DOHH2 (cell line): ENCODE measurements at regions not wholly inside any gene's neighbourhood (a gene's known extent, or its start where the extent isn't known, plus 50 kb on each side); places are given as distances from the start of the nearest gene placed in this dataset.

ENCODE experiments used
- H3F3A ChIP-seq: fragments of 200-600 bp; sonication (generic), shearing (Covaris generic); 2 replicates; pipeline ENCODE4 v1.6.0; 2016; ENCODE audit warnings: antibody characterized with exemption, mild to moderate bottlenecking; ENCODE audit not compliant: control insufficient read depth, insufficient read depth
- H3K27ac ChIP-seq: fragments of 200-600 bp; sonication (generic); 2 replicates; pipeline ENCODE4 v1.5.1; 2014; ENCODE audit warnings: low read depth, mild to moderate bottlenecking, low read length, moderate library complexity
- H3K27me3 ChIP-seq: fragments of 200-600 bp; sonication (generic); 2 replicates; pipeline ENCODE4 v1.6.1; 2014; ENCODE audit warnings: mild to moderate bottlenecking, low read length, mixed read lengths; ENCODE audit not compliant: control insufficient read depth
- H3K36me3 ChIP-seq: fragments of 200-600 bp; sonication (generic); 2 replicates; pipeline ENCODE4 v1.6.1; 2014; ENCODE audit warnings: mild to moderate bottlenecking, low read length, moderate library complexity, mixed read lengths; ENCODE audit not compliant: control insufficient read depth
- H3K4me1 ChIP-seq: fragments of 200-600 bp; sonication (generic); 2 replicates; pipeline ENCODE4 v1.6.1; 2014; ENCODE audit warnings: mild to moderate bottlenecking, low read length, mixed read lengths; ENCODE audit not compliant: control insufficient read depth
- H3K4me2 ChIP-seq: fragments of 200-600 bp; sonication (generic); 2 replicates; pipeline ENCODE4 v1.6.0; 2014; ENCODE audit warnings: mild to moderate bottlenecking, low read length, moderate library complexity
- H3K4me3 ChIP-seq: fragments of 200-600 bp; sonication (generic); 2 replicates; pipeline ENCODE4 v1.5.1; 2014; ENCODE audit warnings: mild to moderate bottlenecking, low read length, mixed read lengths
- H3K79me2 ChIP-seq: fragments of 200-600 bp; sonication (generic); 2 replicates; pipeline ENCODE4 v1.6.1; 2014; ENCODE audit warnings: mild to moderate bottlenecking, low read length, mixed read lengths; ENCODE audit not compliant: control insufficient read depth
- H3K9me2 ChIP-seq: fragments of 200-600 bp; sonication (generic); replicated peaks from 2 replicates; pipeline ENCODE4 v1.6.1; 2014; ENCODE audit warnings: mild to moderate bottlenecking, low read length, mixed read lengths; ENCODE audit not compliant: control insufficient read depth
- H3K9me3 ChIP-seq: fragments of 200-600 bp; sonication (generic); 2 replicates; pipeline ENCODE4 v1.6.1; 2014; ENCODE audit warnings: antibody characterized with exemption, low read length, mixed read lengths; ENCODE audit not compliant: control insufficient read depth, insufficient read depth
- H4K20me1 ChIP-seq: fragments of 200-600 bp; sonication (generic); 2 replicates; pipeline ENCODE4 v1.6.0; 2014; ENCODE audit warnings: low read depth, mild to moderate bottlenecking, antibody characterized with exemption, low read length, moderate library complexity; ENCODE audit not compliant: control insufficient read depth, insufficient read depth
- EZH2phosphoT487 ChIP-seq: fragments of 200-600 bp; sonication (generic); IDR thresholded peaks from 2 replicates; pipeline ENCODE4 v1.6.1; 2017; ENCODE audit warnings: borderline replicate concordance, mild to moderate bottlenecking, antibody characterized with exemption, low read length, moderate library complexity, mixed read lengths
- TF ChIP-seq, protein P1 (sequence below): fragments of 200-600 bp; sonication (generic); IDR thresholded peaks from one replicate; pipeline ENCODE4 v1.5.1; 2014; ENCODE audit warnings: antibody characterized with exemption, mild to moderate bottlenecking, low read depth, low read length; ENCODE audit not compliant: poor library complexity, severe bottlenecking

DNA sequence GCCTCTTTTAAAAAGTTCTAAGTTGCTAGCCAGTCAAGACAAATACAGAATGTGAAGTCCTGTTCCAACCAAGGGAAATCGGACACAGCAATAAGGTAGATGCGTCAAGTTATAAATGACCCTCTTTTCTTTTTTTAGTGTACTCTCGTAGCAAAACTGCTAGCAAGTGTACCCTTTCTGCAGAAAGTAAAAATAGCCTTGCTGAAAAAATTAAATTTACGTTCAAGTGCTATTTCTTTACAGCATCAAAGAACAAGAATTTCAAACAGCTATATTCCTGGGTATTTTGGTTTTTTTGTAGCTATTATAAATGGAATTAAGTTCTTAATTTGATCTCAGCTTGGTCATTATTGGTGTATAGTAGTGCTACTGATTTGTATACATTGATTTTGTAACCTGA, 119.2 kb downstream of the NAA11 start:
- H4K20me1 ChIP-seq = no peaks in the 10 kb centered on the region
- H3K27ac ChIP-seq = no peak overlapping the region
- TF ChIP-seq, protein P1, sequence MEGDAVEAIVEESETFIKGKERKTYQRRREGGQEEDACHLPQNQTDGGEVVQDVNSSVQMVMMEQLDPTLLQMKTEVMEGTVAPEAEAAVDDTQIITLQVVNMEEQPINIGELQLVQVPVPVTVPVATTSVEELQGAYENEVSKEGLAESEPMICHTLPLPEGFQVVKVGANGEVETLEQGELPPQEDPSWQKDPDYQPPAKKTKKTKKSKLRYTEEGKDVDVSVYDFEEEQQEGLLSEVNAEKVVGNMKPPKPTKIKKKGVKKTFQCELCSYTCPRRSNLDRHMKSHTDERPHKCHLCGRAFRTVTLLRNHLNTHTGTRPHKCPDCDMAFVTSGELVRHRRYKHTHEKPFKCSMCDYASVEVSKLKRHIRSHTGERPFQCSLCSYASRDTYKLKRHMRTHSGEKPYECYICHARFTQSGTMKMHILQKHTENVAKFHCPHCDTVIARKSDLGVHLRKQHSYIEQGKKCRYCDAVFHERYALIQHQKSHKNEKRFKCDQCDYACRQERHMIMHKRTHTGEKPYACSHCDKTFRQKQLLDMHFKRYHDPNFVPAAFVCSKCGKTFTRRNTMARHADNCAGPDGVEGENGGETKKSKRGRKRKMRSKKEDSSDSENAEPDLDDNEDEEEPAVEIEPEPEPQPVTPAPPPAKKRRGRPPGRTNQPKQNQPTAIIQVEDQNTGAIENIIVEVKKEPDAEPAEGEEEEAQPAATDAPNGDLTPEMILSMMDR = no peak
- TF ChIP-seq EZH2phosphoT487 = no peak

DNA sequence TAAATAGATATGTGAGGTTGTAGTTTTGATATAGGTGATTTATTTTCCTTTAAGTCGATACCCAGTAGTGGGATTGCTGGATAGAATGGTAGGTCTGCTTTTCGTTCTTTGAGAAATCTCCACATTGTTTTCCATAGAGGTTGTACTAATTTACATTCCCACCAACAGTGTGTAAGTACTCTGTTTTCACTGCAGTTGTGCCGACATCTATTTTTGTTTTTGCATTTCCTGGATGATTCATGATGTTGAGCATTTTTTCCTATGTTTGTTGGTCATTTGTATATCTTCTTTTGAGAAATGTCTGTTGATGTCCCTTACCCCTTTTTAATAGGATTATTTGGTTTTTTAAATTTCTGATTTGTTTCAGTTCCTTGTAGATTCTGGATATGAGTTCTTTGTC, 120.7 kb downstream of the NAA11 start:
- no peak for TF ChIP-seq EZH2phosphoT487
- TF ChIP-seq, protein P1 = no peak
- Histone ChIP-seq H3K27me3 (no peaks in the 10 kb centered on the region), H3K4me3 (no peak overlapping the region), H3K27ac (no peak overlapping the region), H3K79me2 (no peaks in the 10 kb centered on the region), H3K4me1 (no peaks in the 10 kb centered on the region), H3K9me2 (no peaks in the 10 kb centered on the region), H3K4me2 (no peak overlapping the region), H3F3A (no peaks in the 10 kb centered on the region), H3K36me3 (no peaks in the 10 kb centered on the region), H4K20me1 (no peaks in the 10 kb centered on the region), H3K9me3 (no peaks in the 10 kb centered on the region)

More for the DNA sequence above, 119.2 kb downstream of the NAA11 start:
- Histone ChIP-seq H3K79me2 (no peaks in the 10 kb centered on the region), H3K4me1 (no peaks in the 10 kb centered on the region), H3F3A (no peaks in the 10 kb centered on the region), H3K4me3 (no peak overlapping the region), H3K9me3 (no peaks in the 10 kb centered on the region), H3K36me3 (no peaks in the 10 kb centered on the region), H3K9me2 (no peaks in the 10 kb centered on the region), H3K27me3 (no peaks in the 10 kb centered on the region), H3K4me2 (no peak overlapping the region)

DNA sequence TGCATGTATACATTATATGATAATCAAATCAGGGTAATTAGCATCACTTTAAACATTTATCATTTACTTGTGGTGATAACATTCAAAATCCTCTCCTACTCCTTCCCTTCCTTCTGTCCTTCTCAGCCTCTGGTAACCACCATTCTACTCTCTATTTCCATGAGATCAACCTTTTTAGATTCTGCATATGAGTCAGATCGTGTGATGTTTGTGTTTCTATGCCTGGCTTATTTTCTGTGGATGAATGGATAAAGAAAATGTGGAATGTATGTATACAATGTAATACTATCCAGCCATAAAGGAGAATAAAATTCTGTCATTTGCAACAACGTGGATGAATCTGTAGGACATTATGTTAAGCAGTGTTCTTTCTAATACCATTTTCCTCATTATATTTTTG, 123.9 kb downstream of the NAA11 start:
- no peaks in the 10 kb centered on the region for H3F3A ChIP-seq
- H3K9me2 ChIP-seq = no peaks in the 10 kb centered on the region
- no peaks in the 10 kb centered on the region for H3K9me3 ChIP-seq
- H3K4me3 ChIP-seq = no peak overlapping the region
- TF ChIP-seq, protein P1 = no peak
- TF ChIP-seq EZH2phosphoT487 = no peak
- no peaks in the 10 kb centered on the region for H3K79me2 ChIP-seq
- no peaks in the 10 kb centered on the region for H3K4me1 ChIP-seq
- no peak overlapping the region for H3K27ac ChIP-seq
- no peaks in the 10 kb centered on the region for H3K36me3 ChIP-seq
- H3K4me2 ChIP-seq = no peak overlapping the region
- H3K27me3 ChIP-seq = no peaks in the 10 kb centered on the region
- no peaks in the 10 kb centered on the region for H4K20me1 ChIP-seq

DNA sequence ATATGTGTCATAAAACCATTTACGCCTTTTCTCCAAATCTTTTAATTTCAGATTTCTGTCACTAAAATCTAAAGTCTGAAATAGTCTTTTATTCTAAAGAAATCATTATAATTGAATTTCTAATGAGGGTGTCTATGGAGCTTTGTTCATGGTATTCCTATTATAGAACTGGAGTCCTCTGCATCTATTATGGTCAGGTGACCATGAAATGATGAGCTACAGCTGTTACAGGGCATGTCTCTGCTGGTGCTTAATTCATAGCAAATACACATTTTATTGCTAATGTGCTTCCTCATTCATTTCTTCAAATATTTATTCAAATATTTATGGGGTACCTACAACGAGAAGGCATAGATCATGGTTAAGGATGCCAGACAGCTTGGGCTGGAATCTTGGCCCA, 126.1 kb downstream of the NAA11 start:
- Histone ChIP-seq H3K4me2 (no peak overlapping the region), H3K9me2 (no peaks in the 10 kb centered on the region), H3K27ac (no peak overlapping the region), H3K4me3 (no peak overlapping the region), H3K36me3 (no peaks in the 10 kb centered on the region), H3K79me2 (no peaks in the 10 kb centered on the region), H3K27me3 (no peaks in the 10 kb centered on the region), H3K4me1 (no peaks in the 10 kb centered on the region), H3K9me3 (no peaks in the 10 kb centered on the region), H3F3A (no peaks in the 10 kb centered on the region), H4K20me1 (no peaks in the 10 kb centered on the region)
- TF ChIP-seq, protein P1 = no peak
- TF ChIP-seq EZH2phosphoT487 = no peak
